K562 (cell line): ENCODE measurements at regions not wholly inside any gene's neighbourhood (a gene's known extent, or its start where the extent isn't known, plus 50 kb on each side); places are given as distances from the start of the nearest gene placed in this dataset.
A peak's percentile ranks its signal among the peaks of the same experiment; 100 is the strongest.

Experiments
- ATAC-seq: fragments of 200-7000 bp; cut with Tn5 transposase; 3 replicates; pipeline ENCODE4 v1.9.1; 2020; ENCODE audit warnings: moderate library complexity
- BruUV-seq: library from RNA; stranded (reverse); fragments of 400-500 nt; replicated peaks from 2 replicates; lab custom pipeline; 2021; lab: Mats Ljungman, UMichigan
- CTCF ChIA-PET: fragments of 300-600 bp; formaldehyde crosslinking; extraction: SDS; loops from one replicate; lab custom pipeline; 2021; ENCODE audit warnings: low intra/inter-chr PET ratio; lab: Yijun Ruan, JAX
- POLR2A ChIA-PET: fragments of 300-600, 350-650 bp; sonication (Branson Sonifier 250); formaldehyde crosslinking; extraction: SDS; loops from one replicate; lab custom pipeline; 2021; ENCODE audit warnings: antibody characterized with exemption, inconsistent platforms; lab: Yijun Ruan, JAX
- DNase-seq, 4 experiments: peaks; one replicate each; pipeline versions ENCODE4 v3.0.0 to v3.0.0-alpha.2; 2011 to 2018; ENCODE audit warnings: low spot score in 3 of 4, mixed read lengths in 3 of 4; ENCODE audit errors: extremely low read depth in 1 of 4
- FAIRE-seq: peaks from 2 replicates; lab custom pipeline; 2011; peaks lifted over from hg19 to GRCh38; lab: Jason Lieb, UNC
- H2AFZ ChIP-seq: 2 replicates; pipeline ENCODE4 v1.6.0; 2011; ENCODE audit warnings: low read depth, low read length, control low read depth, inconsistent platforms
- H3K27ac ChIP-seq: fragments of 200-600 bp; 3 replicates; pipeline ENCODE4 v1.8.0; 2011; ENCODE audit warnings: low read depth, mild to moderate bottlenecking, control low read depth, inconsistent platforms, low read length, moderate library complexity, mixed read lengths; ENCODE audit errors: extremely low read depth
- H3K27me3 ChIP-seq, 2 experiments: fragments of 300-600 bp in 1 of 2; 2 replicates in 1 of 2; 3 replicates in 1 of 2; pipeline versions ENCODE4 v1.6.0 to v1.8.0; 2011; ENCODE audit warnings: inconsistent platforms in 2 of 2, low read length in 2 of 2, mild to moderate bottlenecking in 1 of 2, mixed read lengths in 1 of 2, moderate library complexity in 1 of 2; ENCODE audit not compliant: control insufficient read depth in 2 of 2, insufficient read depth in 2 of 2
- H3K36me3 ChIP-seq: fragments of 300-600 bp; 3 replicates; pipeline ENCODE4 v1.8.0; 2011; ENCODE audit warnings: mild to moderate bottlenecking, low read length, inconsistent platforms; ENCODE audit not compliant: control insufficient read depth, insufficient read depth
- H3K4me1 ChIP-seq, 2 experiments: fragments of 200-600 bp in 1 of 2; replicated peaks in 1 of 2; 2 replicates in 1 of 2; 3 replicates in 1 of 2; pipeline versions ENCODE4 v1.5.1 to v1.8.0; 2011; ENCODE audit warnings: inconsistent platforms in 2 of 2, low read length in 2 of 2, mild to moderate bottlenecking in 1 of 2, mixed read lengths in 1 of 2, moderate library complexity in 1 of 2; ENCODE audit not compliant: control insufficient read depth in 2 of 2, insufficient read depth in 2 of 2
- H3K4me2 ChIP-seq: 2 replicates; pipeline ENCODE4 v1.6.1; 2011; ENCODE audit warnings: low read length, control low read depth, inconsistent platforms, mixed read lengths; ENCODE audit not compliant: insufficient read depth
- H3K4me3 ChIP-seq: fragments of 200-600 bp; sonication (generic), shearing (Covaris generic); 2 replicates; pipeline ENCODE4 v1.5.1; 2016; ENCODE audit warnings: control low read depth, inconsistent platforms
- H3K79me2 ChIP-seq: fragments of 200-600 bp; 3 replicates; pipeline ENCODE4 v1.8.0; 2011; ENCODE audit warnings: low read length, inconsistent platforms; ENCODE audit not compliant: control insufficient read depth, insufficient read depth
- H3K9ac ChIP-seq, 2 experiments: 2 replicates each; pipeline versions ENCODE4 v1.6.0 to v1.6.1; 2011; ENCODE audit warnings: low read depth in 2 of 2, low read length in 2 of 2, control low read depth in 1 of 2, inconsistent platforms in 1 of 2, mild to moderate bottlenecking in 1 of 2, mixed read lengths in 1 of 2; ENCODE audit not compliant: insufficient read depth in 1 of 2
- H3K9me1 ChIP-seq: one replicate; pipeline ENCODE4 v1.6.0; 2011; ENCODE audit warnings: inconsistent platforms, mild to moderate bottlenecking, low read length, moderate library complexity; ENCODE audit not compliant: control insufficient read depth, insufficient read depth
- H3K9me3 ChIP-seq: replicated peaks from 2 replicates; pipeline ENCODE4 v1.5.1; 2011; ENCODE audit warnings: low read depth, low read length, inconsistent platforms; ENCODE audit not compliant: control insufficient read depth, insufficient read depth
- H4K20me1 ChIP-seq: replicated peaks from 2 replicates; pipeline ENCODE4 v1.6.1; 2011; ENCODE audit warnings: low read length, inconsistent platforms, mixed read lengths; ENCODE audit not compliant: control insufficient read depth, insufficient read depth
- BACH1 ChIP-seq: fragments of 200-800 bp; sonication (Bioruptor generic); IDR thresholded peaks from 2 replicates; pipeline ENCODE4 v1.6.1; 2016; ENCODE audit warnings: missing genetic modification characterization, missing compliant biosample characterization
- FOXA1 ChIP-seq: fragments of 450-650 bp; IDR thresholded peaks from 2 replicates; pipeline ENCODE4 v1.6.1; 2016; ENCODE audit warnings: mild to moderate bottlenecking, borderline replicate concordance
- ILF3 ChIP-seq: fragments of 450-650 bp; IDR thresholded peaks from 2 replicates; pipeline ENCODE4 v1.6.1; 2018; ENCODE audit warnings: antibody characterized with exemption, mild to moderate bottlenecking, moderate library complexity, borderline replicate concordance
- NBN ChIP-seq: fragments of 450-650 bp; IDR thresholded peaks from 2 replicates; pipeline ENCODE4 v1.6.1; 2016; ENCODE audit warnings: low read depth, mild to moderate bottlenecking
- PTBP1 ChIP-seq: fragments of 200-400 bp; formaldehyde crosslinking; IDR thresholded peaks from 2 replicates; pipeline ENCODE4 v1.6.1; 2017; ENCODE audit warnings: low read depth, low read length
- PURB ChIP-seq: sonication (generic); formaldehyde crosslinking; IDR thresholded peaks from 2 replicates; pipeline ENCODE4 v1.9.0; 2021; ENCODE audit warnings: low read depth, mild to moderate bottlenecking, missing genetic modification reagents
- SIX5 ChIP-seq, 2 experiments: IDR thresholded peaks; 2 replicates each; pipeline ENCODE4 v1.6.1; 2011; ENCODE audit warnings: low read length in 2 of 2, borderline replicate concordance in 1 of 2, low read depth in 1 of 2, mild to moderate bottlenecking in 1 of 2, moderate library complexity in 1 of 2; ENCODE audit not compliant: insufficient read depth in 1 of 2
- ZFP1 ChIP-seq: fragments of 450-650 bp; formaldehyde crosslinking; IDR thresholded peaks from 2 replicates; pipeline ENCODE4 v1.4.0; 2020; ENCODE audit warnings: mild to moderate bottlenecking, mixed read lengths
- ZNF212 ChIP-seq: fragments of 450-650 bp; formaldehyde crosslinking; IDR thresholded peaks from 2 replicates; pipeline ENCODE4 v1.4.0; 2020; ENCODE audit warnings: mild to moderate bottlenecking
- ZNF436 ChIP-seq: fragments of 250-450, 450-650 bp; sonication (Bioruptor Pico); formaldehyde crosslinking; IDR thresholded peaks from 2 replicates; pipeline ENCODE4 v1.7.0; 2020; ENCODE audit warnings: mild to moderate bottlenecking
- WGBS: fragments of 100-300 bp; shearing (Covaris generic); methylation state at CpG from one replicate; pipeline ENCODE4 v1.1.6; 2016; ENCODE audit warnings: low coverage, mixed read lengths; ENCODE audit not compliant: insufficient coverage; ENCODE audit errors: missing lambda C conversion rate; 5-methylcytosine and 5-hydroxymethylcytosine counted together
- in situ Hi-C: fragments of 300-500 bp; cut with MboI; formaldehyde crosslinking; loops from 4 replicates; pipeline ENCODE4 v1.15.0; 2018; ENCODE audit warnings: inconsistent platforms, mixed read lengths
- intact Hi-C: fragments of 100-400 bp; cut with micrococcal nuclease; formaldehyde crosslinking; loops from 2 replicates; pipeline ENCODE4 v1.14.2; 2022
- TF ChIP-seq, protein P1 (sequence below), 2 experiments: fragments of 450-650 bp in 1 of 2; sonication (generic) in 1 of 2; formaldehyde crosslinking in 1 of 2; IDR thresholded peaks in 1 of 2; conservative IDR thresholded peaks in 1 of 2; 2 replicates each; pipeline versions ENCODE4 v1.6.1 to v1.8.1; 2016 to 2023; ENCODE audit warnings: mild to moderate bottlenecking in 2 of 2, moderate library complexity in 2 of 2, inconsistent platforms in 1 of 2, missing genetic modification reagents in 1 of 2
- TF ChIP-seq, protein P2 (sequence below): sonication (generic); formaldehyde crosslinking; IDR thresholded peaks from 2 replicates; pipeline ENCODE4 v1.8.0; 2023; ENCODE audit warnings: mild to moderate bottlenecking, missing genetic modification reagents

DNA sequence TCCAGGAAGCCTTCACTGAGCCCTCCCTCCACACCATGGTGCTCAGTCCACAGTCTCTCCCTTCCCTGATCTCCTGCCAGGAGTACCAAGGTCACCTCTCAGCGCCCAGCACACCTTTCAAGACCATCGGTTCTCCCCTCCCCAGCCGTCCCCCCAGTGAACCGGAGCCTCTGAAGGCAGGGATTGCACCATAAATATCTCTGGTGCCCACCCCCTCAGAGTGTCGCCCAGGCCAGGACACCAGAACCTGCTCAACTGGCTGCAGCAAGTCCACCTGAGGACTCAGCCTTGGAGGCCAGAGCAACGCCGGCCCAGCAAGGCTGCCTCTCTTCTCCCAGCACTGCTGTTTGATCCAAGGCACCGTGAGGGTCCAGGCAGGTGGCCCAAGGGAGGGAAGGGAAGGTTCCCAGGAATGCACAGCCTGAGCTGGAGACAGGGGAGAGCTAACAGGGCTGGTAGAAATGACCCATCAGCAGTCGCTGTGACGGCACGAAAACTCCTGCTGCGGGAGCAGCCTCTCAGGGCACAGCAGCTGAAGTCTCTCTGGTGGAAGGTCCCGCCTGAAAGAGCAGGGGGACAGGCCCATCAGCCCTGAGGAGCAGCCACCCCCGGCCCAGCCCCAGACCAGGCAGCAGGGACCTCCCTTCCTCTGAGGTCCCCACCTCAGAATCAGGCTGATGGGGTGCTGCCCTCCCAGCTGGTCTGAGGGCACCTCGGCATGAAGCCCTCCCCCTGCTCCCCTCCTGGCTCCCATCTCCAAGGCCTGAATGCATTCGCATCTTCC lies 80.3 kb downstream of the BUD13 start:
- no peak overlapping the region for H3K4me2 ChIP-seq
- 6% methylated on average over 16 of the region's 16 CpGs for WGBS
- H3K9me3 ChIP-seq = no peaks in the 10 kb centered on the region
- no peak for FAIRE-seq
- ATAC-seq = no peak
- ChIA-PET CTCF (interaction anchor here (0.6 to 2.4 kb wide), 5 partner anchors 179 to 702 kb away, joined by 3 to 10 read pairs (median 4); no protein-coding TSS in a partner anchor), POLR2A (interaction anchor here (0.6 kb wide), 1 partner anchor 30 kb away, joined by 3 read pairs; no protein-coding TSS in a partner anchor)
- H3K79me2 ChIP-seq = no peaks in the 10 kb centered on the region
- TF ChIP-seq, protein P1, sequence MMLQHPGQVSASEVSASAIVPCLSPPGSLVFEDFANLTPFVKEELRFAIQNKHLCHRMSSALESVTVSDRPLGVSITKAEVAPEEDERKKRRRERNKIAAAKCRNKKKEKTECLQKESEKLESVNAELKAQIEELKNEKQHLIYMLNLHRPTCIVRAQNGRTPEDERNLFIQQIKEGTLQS (IDR thresholded peaks at IDR 0.05) = no peak
- TF ChIP-seq, protein P1 (CRISPR knock-in tag; conservative IDR thresholded peaks at IDR 0.05) = no peak
- no peak for TF ChIP-seq NBN
- TF ChIP-seq, protein P2, sequence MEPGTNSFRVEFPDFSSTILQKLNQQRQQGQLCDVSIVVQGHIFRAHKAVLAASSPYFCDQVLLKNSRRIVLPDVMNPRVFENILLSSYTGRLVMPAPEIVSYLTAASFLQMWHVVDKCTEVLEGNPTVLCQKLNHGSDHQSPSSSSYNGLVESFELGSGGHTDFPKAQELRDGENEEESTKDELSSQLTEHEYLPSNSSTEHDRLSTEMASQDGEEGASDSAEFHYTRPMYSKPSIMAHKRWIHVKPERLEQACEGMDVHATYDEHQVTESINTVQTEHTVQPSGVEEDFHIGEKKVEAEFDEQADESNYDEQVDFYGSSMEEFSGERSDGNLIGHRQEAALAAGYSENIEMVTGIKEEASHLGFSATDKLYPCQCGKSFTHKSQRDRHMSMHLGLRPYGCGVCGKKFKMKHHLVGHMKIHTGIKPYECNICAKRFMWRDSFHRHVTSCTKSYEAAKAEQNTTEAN = no peak
- TF ChIP-seq ILF3 = no peak
- no peak for TF ChIP-seq FOXA1
- TF ChIP-seq BACH1 (tag) = no peak
- no peak for TF ChIP-seq ZFP1
- no peak for TF ChIP-seq PTBP1
- TF ChIP-seq SIX5 (IDR thresholded peaks at IDR 0.05; ENCODE audit: borderline replicate concordance in 1 of 2, insufficient read depth in 1 of 2, low read depth in 1 of 2, low read length in 2 of 2) = no peak
- no peak for TF ChIP-seq PURB (CRISPR knock-in tag)
- TF ChIP-seq ZNF436 (CRISPR knock-in tag) = no peak
- no peak for TF ChIP-seq ZNF212 (CRISPR knock-in tag)
- H3K9ac ChIP-seq = no peak overlapping the region
- intact Hi-C loops = loop anchor here (5.0 to 10.0 kb wide), 5 partner anchors 50 to 1368 kb away; no protein-coding TSS in a partner anchor
- no peaks in the 10 kb centered on the region for H3K36me3 ChIP-seq
- in situ Hi-C loops = loop anchor here (10.0 to 25.0 kb wide), 2 partner anchors 178 to 1355 kb away; no protein-coding TSS in a partner anchor
- H3K9me1 ChIP-seq = no peaks in the 10 kb centered on the region
- no TSS peak for BruUV-seq
- peaks cover 8% of the 10 kb centered on the region; the same call in 1 of the 2 replicates for H4K20me1 ChIP-seq
- no peak overlapping the region for H2AFZ ChIP-seq
- DNase-seq = peak in 1 of 4 experiments; percentile 3
- no peak overlapping the region for H3K27ac ChIP-seq
- peaks cover under 1 to 14% of the 10 kb centered on the region in 2 experiments; a peak in 3 of 5 replicates for H3K27me3 ChIP-seq
- no peak overlapping the region for H3K4me3 ChIP-seq
- no peaks in the 10 kb centered on the region for H3K4me1 ChIP-seq
